A673 (cell line): ENCODE measurements at regions not wholly inside any gene's neighbourhood (a gene's known extent, or its start where the extent isn't known, plus 50 kb on each side); places are given as distances from the start of the nearest gene placed in this dataset.

Experiments used
- BruUV-seq: library from RNA; stranded (reverse); fragments of 400-500 nt; replicated peaks from 2 replicates; lab custom pipeline; 2021; lab: Mats Ljungman, UMichigan
- CTCF ChIA-PET: fragments of 300-600 bp; sonication (Branson Sonifier 250); formaldehyde crosslinking; loops from one replicate; lab custom pipeline; 2022; ENCODE audit warnings: antibody characterized with exemption; lab: Charles Lee
- POLR2A ChIA-PET: fragments of 300-600 bp; sonication (Branson Sonifier 250); formaldehyde crosslinking; loops from one replicate; lab custom pipeline; 2022; ENCODE audit warnings: antibody characterized with exemption; ENCODE audit not compliant: low non-redundant PET; lab: Charles Lee
- DNase-seq: peaks from one replicate; pipeline ENCODE4 v3.0.0-alpha.2; 2015; ENCODE audit warnings: low spot score
- H3K27ac ChIP-seq: fragments of 200-600 bp; sonication (generic); 2 replicates; pipeline ENCODE4 v1.5.1; 2016; ENCODE audit warnings: mixed run types, low read depth, mild to moderate bottlenecking, mixed read lengths, antibody characterized with exemption, low read length; ENCODE audit not compliant: poor library complexity, severe bottlenecking
- H3K27me3 ChIP-seq: fragments of 200-600 bp; sonication (generic); replicated peaks from 2 replicates; pipeline ENCODE4 v1.6.1; 2017; ENCODE audit warnings: mixed run types, low read depth, mild to moderate bottlenecking, mixed read lengths, antibody characterized with exemption, low read length; ENCODE audit not compliant: insufficient read depth, poor library complexity
- H3K36me3 ChIP-seq: fragments of 200-600 bp; sonication (generic); 2 replicates; pipeline ENCODE4 v1.6.1; 2016; ENCODE audit warnings: mixed run types, mild to moderate bottlenecking, mixed read lengths, antibody characterized with exemption, low read length; ENCODE audit not compliant: insufficient read depth, poor library complexity, severe bottlenecking
- H3K4me1 ChIP-seq: fragments of 200-600 bp; sonication (generic); 2 replicates; pipeline ENCODE4 v1.6.1; 2017; ENCODE audit warnings: mixed run types, mild to moderate bottlenecking, mixed read lengths, antibody characterized with exemption, low read length; ENCODE audit not compliant: insufficient read depth, poor library complexity, severe bottlenecking
- H3K4me3 ChIP-seq: fragments of 200-600 bp; sonication (generic); 2 replicates; pipeline ENCODE4 v1.5.1; 2016; ENCODE audit warnings: low read depth, mixed run types, mild to moderate bottlenecking, mixed read lengths, low read length; ENCODE audit not compliant: poor library complexity, severe bottlenecking
- H3K9me3 ChIP-seq: fragments of 200-600 bp; sonication (generic); 2 replicates; pipeline ENCODE4 v1.6.1; 2016; ENCODE audit warnings: mixed run types, low read depth, mild to moderate bottlenecking, mixed read lengths, antibody characterized with exemption, low read length; ENCODE audit not compliant: poor library complexity, severe bottlenecking
- CTCF ChIP-seq: fragments of 300-800, 200-600 bp; sonication (generic); conservative IDR thresholded peaks from 2 replicates; pipeline ENCODE4 v1.5.1; 2017; ENCODE audit warnings: low read depth, mild to moderate bottlenecking, antibody characterized with exemption, low read length, moderate library complexity, mixed read lengths
- EZH2 ChIP-seq: fragments of 200-600 bp; sonication (generic); IDR thresholded peaks from 2 replicates; pipeline ENCODE4 v1.6.1; 2017; ENCODE audit warnings: borderline replicate concordance, low read depth, mild to moderate bottlenecking, mixed read lengths, antibody characterized with exemption, low read length; ENCODE audit not compliant: poor library complexity, severe bottlenecking
- intact Hi-C: fragments of 100-400 bp; cut with micrococcal nuclease; formaldehyde crosslinking; loops from one replicate; pipeline ENCODE4 v1.10.0; 2022; ENCODE audit not compliant: unreplicated experiment

DNA sequence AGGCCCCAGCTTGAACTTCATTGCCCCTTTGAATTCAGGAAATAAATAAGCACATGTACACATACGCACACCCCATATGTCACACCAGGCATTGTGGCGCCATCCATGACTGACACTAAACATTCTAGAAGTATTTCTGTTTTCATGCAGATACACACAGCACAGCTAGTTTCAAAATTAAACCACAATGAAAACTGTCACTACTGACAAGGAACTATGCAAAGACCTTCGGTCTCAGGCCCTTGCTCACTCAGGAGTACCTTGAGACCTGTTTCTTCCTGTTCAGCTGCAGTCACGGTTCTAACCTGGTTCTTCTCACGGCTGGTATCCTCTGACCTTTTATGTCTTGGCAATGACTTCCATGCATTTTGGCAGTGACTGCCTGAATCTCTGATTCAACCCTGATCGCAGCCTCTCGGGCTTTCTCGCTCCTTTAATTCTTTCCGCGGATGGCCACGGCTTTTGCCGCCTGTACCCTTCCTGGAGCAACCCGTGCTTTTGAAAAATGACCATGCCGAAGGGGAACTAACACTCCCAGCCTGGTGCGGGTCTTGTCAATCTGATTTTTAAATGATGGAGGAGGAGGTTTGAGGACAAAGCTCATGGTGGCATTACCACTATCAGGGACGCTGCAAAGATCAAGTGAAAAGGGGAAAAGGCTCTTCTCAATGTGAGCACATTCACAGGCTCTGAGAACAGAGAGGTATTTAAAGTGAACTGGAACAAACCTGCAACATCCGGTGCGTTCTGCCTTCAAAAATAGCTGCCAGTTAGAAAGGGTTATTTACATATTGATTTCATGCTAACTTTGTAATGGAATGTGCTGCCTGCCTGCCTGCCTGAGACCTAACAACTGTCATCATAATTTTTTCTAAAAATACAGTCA lies 384.6 kb downstream of the RRAGC start:
- BruUV-seq = no TSS peak
- H3K36me3 ChIP-seq = no peaks in the 10 kb centered on the region
- H3K9me3 ChIP-seq = no peaks in the 10 kb centered on the region
- peaks cover 17% of the 10 kb centered on the region for H3K4me1 ChIP-seq
- H3K4me3 ChIP-seq = no peak overlapping the region
- DNase-seq = peak; percentile 28
- TF ChIP-seq EZH2 (no peak), CTCF (no peak)
- no peaks in the 10 kb centered on the region for H3K27me3 ChIP-seq
- CTCF ChIA-PET = no interaction called here
- no peak overlapping the region for H3K27ac ChIP-seq
- POLR2A ChIA-PET = no interaction called here
- intact Hi-C loops = no loop called here

- Histone ChIP-seq H3K4me1 (peaks cover 12% of the 10 kb centered on the region), H3K4me3 (no peak overlapping the region), H3K27ac (no peak overlapping the region), H3K9me3 (no peaks in the 10 kb centered on the region), H3K36me3 (no peaks in the 10 kb centered on the region), H3K27me3 (no peaks in the 10 kb centered on the region)
- BruUV-seq = no TSS peak
- TF ChIP-seq CTCF (no peak), EZH2 (no peak)
- no peak for DNase-seq
- intact Hi-C loops = no loop called here
- ChIA-PET CTCF (no interaction called here), POLR2A (no interaction called here)
These were observed 393.1 kb downstream of the RRAGC start for GRCh38 chr1:38466487-38466886.

GRCh38 chr1:38465460-38465859 lies 394.1 kb downstream of the RRAGC start:
- no peaks in the 10 kb centered on the region for H3K9me3 ChIP-seq
- TF ChIP-seq EZH2 (no peak), CTCF (no peak)
- DNase-seq = no peak
- ChIA-PET POLR2A (no interaction called here), CTCF (no interaction called here)
- no peaks in the 10 kb centered on the region for H3K36me3 ChIP-seq
- no peaks in the 10 kb centered on the region for H3K27me3 ChIP-seq
- BruUV-seq = no TSS peak
- H3K4me3 ChIP-seq = no peak overlapping the region
- peaks cover 12% of the 10 kb centered on the region for H3K4me1 ChIP-seq
- no peak overlapping the region for H3K27ac ChIP-seq
- intact Hi-C loops = no loop called here
